Glutamatergic neuron (in vitro differentiated cells): ENCODE measurements at regions not wholly inside any gene's neighbourhood (a gene's known extent, or its start where the extent isn't known, plus 50 kb on each side); places are given as distances from the start of the nearest gene placed in this dataset.

Source experiments
- DNase-seq: peaks from one replicate; pipeline ENCODE4 v3.0.0; 2022
- H3K27ac Mint-ChIP-seq: one replicate; pipeline ENCODE4 v1.8.0; 2020; ENCODE audit warnings: mild to moderate bottlenecking, mixed read lengths, inconsistent platforms; ENCODE audit not compliant: unreplicated experiment
- H3K27me3 Mint-ChIP-seq: one replicate; pipeline ENCODE4 v1.8.0; 2020; ENCODE audit warnings: mild to moderate bottlenecking, moderate library complexity, mixed read lengths, inconsistent platforms; ENCODE audit not compliant: unreplicated experiment
- H3K36me3 Mint-ChIP-seq: one replicate; pipeline ENCODE4 v1.8.0; 2020; ENCODE audit warnings: mild to moderate bottlenecking, mixed read lengths, inconsistent platforms; ENCODE audit not compliant: unreplicated experiment
- H3K4me1 Mint-ChIP-seq: one replicate; pipeline ENCODE4 v1.8.0; 2020; ENCODE audit warnings: mild to moderate bottlenecking, low read depth, mixed read lengths, inconsistent platforms; ENCODE audit not compliant: unreplicated experiment
- H3K4me3 Mint-ChIP-seq: one replicate; pipeline ENCODE4 v1.8.0; 2020; ENCODE audit warnings: mild to moderate bottlenecking, mixed read lengths, inconsistent platforms; ENCODE audit not compliant: unreplicated experiment
- H3K9me3 Mint-ChIP-seq: one replicate; pipeline ENCODE4 v1.8.0; 2020; ENCODE audit warnings: mild to moderate bottlenecking, moderate library complexity, mixed read lengths, inconsistent platforms; ENCODE audit not compliant: unreplicated experiment
- CTCF ChIP-seq: fragments of 200-600 bp; sonication (generic); IDR thresholded peaks from one replicate; pipeline ENCODE4 v1.5.0; 2021; ENCODE audit not compliant: partially characterized antibody, unreplicated experiment

GRCh38 chr11:115054570-115055538, 376.5 kb downstream of the NXPE2 start:
- Mint-ChIP-seq H3K4me3 (no peak overlapping the region), H3K27ac (no peak overlapping the region)
- no peak for DNase-seq

GRCh38 chr11:115056514-115056913, 378.2 kb downstream of the NXPE2 start:
- Mint-ChIP-seq H3K36me3 (peaks cover 25% of the 10 kb centered on the region), H3K27ac (no peak overlapping the region), H3K4me3 (no peak overlapping the region), H3K27me3 (no peaks in the 10 kb centered on the region), H3K4me1 (peaks cover 7% of the 10 kb centered on the region), H3K9me3 (peaks cover 3% of the 10 kb centered on the region)
- no peak for DNase-seq
- no peak for TF ChIP-seq CTCF

More at GRCh38 chr11:115054570-115055538, 376.5 kb downstream of the NXPE2 start:
- peaks cover 17% of the 10 kb centered on the region for H3K4me1 Mint-ChIP-seq
- peaks cover 3% of the 10 kb centered on the region for H3K9me3 Mint-ChIP-seq
- peaks cover 25% of the 10 kb centered on the region for H3K36me3 Mint-ChIP-seq
- no peak for TF ChIP-seq CTCF
- H3K27me3 Mint-ChIP-seq: no peaks in the 10 kb centered on the region

- no peak for DNase-seq
These were observed 382.5 kb downstream of the NXPE2 start for GRCh38 chr11:115060840-115061239.

GRCh38 chr11:115065314-115065713, 387.0 kb downstream of the NXPE2 start:
- no peak overlapping the region for H3K4me3 Mint-ChIP-seq
- DNase-seq: no peak
- peaks cover 4% of the 10 kb centered on the region for H3K9me3 Mint-ChIP-seq
- peaks cover 3% of the 10 kb centered on the region for H3K27me3 Mint-ChIP-seq
- no peak for TF ChIP-seq CTCF
- H3K4me1 Mint-ChIP-seq: peaks cover 34% of the 10 kb centered on the region
- H3K36me3 Mint-ChIP-seq: no peaks in the 10 kb centered on the region
- no peak overlapping the region for H3K27ac Mint-ChIP-seq

More at GRCh38 chr11:115060840-115061239, 382.5 kb downstream of the NXPE2 start:
- no peak for TF ChIP-seq CTCF
- Mint-ChIP-seq H3K4me1 (peaks cover 13% of the 10 kb centered on the region), H3K4me3 (no peak overlapping the region), H3K27me3 (peaks cover 2% of the 10 kb centered on the region), H3K36me3 (peaks cover 22% of the 10 kb centered on the region), H3K27ac (no peak overlapping the region), H3K9me3 (peaks cover 4% of the 10 kb centered on the region)
